Glutamatergic neuron (in vitro differentiated cells): ENCODE measurements at regions not wholly inside any gene's neighbourhood (a gene's known extent, or its start where the extent isn't known, plus 50 kb on each side); places are given as distances from the start of the nearest gene placed in this dataset.

Experiments
- DNase-seq: peaks from one replicate; pipeline ENCODE4 v3.0.0; 2022
- H3K27ac Mint-ChIP-seq: one replicate; pipeline ENCODE4 v1.8.0; 2020; ENCODE audit warnings: mild to moderate bottlenecking, mixed read lengths, inconsistent platforms; ENCODE audit not compliant: unreplicated experiment
- H3K27me3 Mint-ChIP-seq: one replicate; pipeline ENCODE4 v1.8.0; 2020; ENCODE audit warnings: mild to moderate bottlenecking, moderate library complexity, mixed read lengths, inconsistent platforms; ENCODE audit not compliant: unreplicated experiment
- H3K36me3 Mint-ChIP-seq: one replicate; pipeline ENCODE4 v1.8.0; 2020; ENCODE audit warnings: mild to moderate bottlenecking, mixed read lengths, inconsistent platforms; ENCODE audit not compliant: unreplicated experiment
- H3K4me1 Mint-ChIP-seq: one replicate; pipeline ENCODE4 v1.8.0; 2020; ENCODE audit warnings: mild to moderate bottlenecking, low read depth, mixed read lengths, inconsistent platforms; ENCODE audit not compliant: unreplicated experiment
- H3K4me3 Mint-ChIP-seq: one replicate; pipeline ENCODE4 v1.8.0; 2020; ENCODE audit warnings: mild to moderate bottlenecking, mixed read lengths, inconsistent platforms; ENCODE audit not compliant: unreplicated experiment
- H3K9me3 Mint-ChIP-seq: one replicate; pipeline ENCODE4 v1.8.0; 2020; ENCODE audit warnings: mild to moderate bottlenecking, moderate library complexity, mixed read lengths, inconsistent platforms; ENCODE audit not compliant: unreplicated experiment
- CTCF ChIP-seq: fragments of 200-600 bp; sonication (generic); IDR thresholded peaks from one replicate; pipeline ENCODE4 v1.5.0; 2021; ENCODE audit not compliant: partially characterized antibody, unreplicated experiment

GRCh38 chr1:168422203-168422847 is 121.5 kb downstream of the XCL2 start:
- no peaks in the 10 kb centered on the region for H3K9me3 Mint-ChIP-seq
- H3K27ac Mint-ChIP-seq, result no peak overlapping the region
- no peaks in the 10 kb centered on the region for H3K27me3 Mint-ChIP-seq
- H3K36me3 Mint-ChIP-seq, result no peaks in the 10 kb centered on the region
- TF ChIP-seq CTCF, result no peak
- H3K4me1 Mint-ChIP-seq, result no peaks in the 10 kb centered on the region
- H3K4me3 Mint-ChIP-seq, result no peak overlapping the region
- no peak for DNase-seq

GRCh38 chr1:168421399-168422004 is 122.3 kb downstream of the XCL2 start:
- Mint-ChIP-seq H3K9me3 (no peaks in the 10 kb centered on the region), H3K4me1 (no peaks in the 10 kb centered on the region), H3K27ac (no peak overlapping the region), H3K27me3 (no peaks in the 10 kb centered on the region), H3K36me3 (no peaks in the 10 kb centered on the region), H3K4me3 (no peak overlapping the region)
- TF ChIP-seq CTCF, result no peak
- DNase-seq, result no peak

- Mint-ChIP-seq H3K27me3 (no peaks in the 10 kb centered on the region), H3K4me3 (no peak overlapping the region), H3K4me1 (no peaks in the 10 kb centered on the region), H3K9me3 (peaks cover 2% of the 10 kb centered on the region), H3K36me3 (no peaks in the 10 kb centered on the region), H3K27ac (no peak overlapping the region)
- DNase-seq, result no peak
- no peak for TF ChIP-seq CTCF
Measured at GRCh38 chr1:168420177-168420576, 123.6 kb downstream of the XCL2 start.

GRCh38 chr1:168419736-168420135 is 124.1 kb downstream of the XCL2 start:
- Mint-ChIP-seq H3K4me3 (no peak overlapping the region), H3K36me3 (no peaks in the 10 kb centered on the region), H3K27ac (no peak overlapping the region), H3K27me3 (no peaks in the 10 kb centered on the region), H3K4me1 (no peaks in the 10 kb centered on the region), H3K9me3 (peaks cover 2% of the 10 kb centered on the region)
- TF ChIP-seq CTCF, result no peak
- no peak for DNase-seq

- TF ChIP-seq CTCF, result no peak
- no peak overlapping the region for H3K27ac Mint-ChIP-seq
- no peaks in the 10 kb centered on the region for H3K36me3 Mint-ChIP-seq
- no peaks in the 10 kb centered on the region for H3K27me3 Mint-ChIP-seq
- DNase-seq, result no peak
- H3K4me3 Mint-ChIP-seq, result no peak overlapping the region
- H3K9me3 Mint-ChIP-seq, result peaks cover 2% of the 10 kb centered on the region
- no peaks in the 10 kb centered on the region for H3K4me1 Mint-ChIP-seq
Measured at GRCh38 chr1:168416220-168416619, 127.6 kb downstream of the XCL2 start.
